Activated CD8-positive, alpha-beta T cell treated with anti-CD3 and anti-CD28 coated beads for 36 hours (primary cell): ENCODE measurements at regions not wholly inside any gene's neighbourhood (a gene's known extent, or its start where the extent isn't known, plus 50 kb on each side); places are given as distances from the start of the nearest gene placed in this dataset.

Experiments
- ATAC-seq: fragments of 200-7000 bp; cut with Tn5 transposase; one replicate; pipeline ENCODE4 v1.10.0; 2021; ENCODE audit warnings: mild to moderate bottlenecking, moderate library complexity
- CTCF ChIA-PET: fragments of 350-600 bp; sonication (Branson Sonifier 250); formaldehyde crosslinking; loops from one replicate; lab custom pipeline; 2021; ENCODE audit warnings: antibody characterized with exemption; lab: Charles Lee
- POLR2A ChIA-PET: fragments of 350-600 bp; sonication (Branson Sonifier 250); formaldehyde crosslinking; loops from one replicate; lab custom pipeline; 2021; ENCODE audit warnings: antibody characterized with exemption; lab: Charles Lee
- DNase-seq: peaks from one replicate; pipeline ENCODE4 v3.0.0-alpha.2; 2020
- H3K27ac Mint-ChIP-seq: one replicate; pipeline ENCODE4 v1.8.0; 2021; ENCODE audit warnings: mild to moderate bottlenecking, mixed read lengths
- H3K27me3 Mint-ChIP-seq: one replicate; pipeline ENCODE4 v1.8.0; 2021; ENCODE audit warnings: mixed read lengths
- H3K36me3 Mint-ChIP-seq: one replicate; pipeline ENCODE4 v1.8.0; 2021; ENCODE audit warnings: low read depth, mixed read lengths
- H3K4me1 Mint-ChIP-seq: one replicate; pipeline ENCODE4 v1.8.0; 2021; ENCODE audit warnings: low read depth, mixed read lengths
- H3K4me3 Mint-ChIP-seq: one replicate; pipeline ENCODE4 v1.8.0; 2021; ENCODE audit warnings: mild to moderate bottlenecking, moderate library complexity, mixed read lengths
- H3K9me3 Mint-ChIP-seq: one replicate; pipeline ENCODE4 v1.8.0; 2021; ENCODE audit warnings: mixed read lengths
- intact Hi-C: fragments of 100-400 bp; cut with micrococcal nuclease; formaldehyde crosslinking; loops from one replicate; pipeline ENCODE4 v1.10.0; 2022
- TF ChIP-seq, protein P1 (sequence below): fragments of 200-600 bp; IDR thresholded peaks from one replicate; pipeline ENCODE4 v1.8.0; 2022; ENCODE audit warnings: antibody characterized with exemption, mild to moderate bottlenecking

DNA sequence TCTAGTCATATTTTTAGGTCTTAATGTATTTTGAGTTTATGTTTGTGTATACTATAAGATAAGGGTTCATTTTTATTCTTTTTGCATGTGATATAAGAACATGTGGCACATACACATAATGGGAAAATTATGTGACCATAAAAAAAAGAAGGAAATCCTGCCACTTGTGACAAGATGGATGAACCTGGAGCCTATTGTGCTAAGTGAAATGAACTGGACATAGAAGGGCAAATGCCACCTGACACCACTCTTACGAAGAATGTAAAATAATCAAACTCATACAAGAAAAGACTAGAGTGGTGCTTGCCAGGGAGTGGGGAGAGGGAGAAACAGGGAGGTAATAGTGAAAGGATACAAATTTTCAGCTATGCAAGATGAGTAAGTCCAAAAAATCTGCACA is 126.1 kb downstream of the PLEKHG1 start:
- no peak for ATAC-seq
- Mint-ChIP-seq H3K4me3 (no peak overlapping the region), H3K27me3 (peaks cover 15% of the 10 kb centered on the region), H3K36me3 (no peaks in the 10 kb centered on the region), H3K4me1 (peaks cover 7% of the 10 kb centered on the region), H3K27ac (no peak overlapping the region), H3K9me3 (no peaks in the 10 kb centered on the region)
- ChIA-PET POLR2A (interaction anchor here (0.7 kb wide), 1 partner anchor 38 kb away, joined by 3 read pairs; no protein-coding TSS in a partner anchor), CTCF (interaction anchor here (1.0 kb wide), 2 partner anchors 16 to 307 kb away, joined by 3 read pairs; no protein-coding TSS in a partner anchor)
- intact Hi-C loops: no loop called here
- TF ChIP-seq, protein P1, sequence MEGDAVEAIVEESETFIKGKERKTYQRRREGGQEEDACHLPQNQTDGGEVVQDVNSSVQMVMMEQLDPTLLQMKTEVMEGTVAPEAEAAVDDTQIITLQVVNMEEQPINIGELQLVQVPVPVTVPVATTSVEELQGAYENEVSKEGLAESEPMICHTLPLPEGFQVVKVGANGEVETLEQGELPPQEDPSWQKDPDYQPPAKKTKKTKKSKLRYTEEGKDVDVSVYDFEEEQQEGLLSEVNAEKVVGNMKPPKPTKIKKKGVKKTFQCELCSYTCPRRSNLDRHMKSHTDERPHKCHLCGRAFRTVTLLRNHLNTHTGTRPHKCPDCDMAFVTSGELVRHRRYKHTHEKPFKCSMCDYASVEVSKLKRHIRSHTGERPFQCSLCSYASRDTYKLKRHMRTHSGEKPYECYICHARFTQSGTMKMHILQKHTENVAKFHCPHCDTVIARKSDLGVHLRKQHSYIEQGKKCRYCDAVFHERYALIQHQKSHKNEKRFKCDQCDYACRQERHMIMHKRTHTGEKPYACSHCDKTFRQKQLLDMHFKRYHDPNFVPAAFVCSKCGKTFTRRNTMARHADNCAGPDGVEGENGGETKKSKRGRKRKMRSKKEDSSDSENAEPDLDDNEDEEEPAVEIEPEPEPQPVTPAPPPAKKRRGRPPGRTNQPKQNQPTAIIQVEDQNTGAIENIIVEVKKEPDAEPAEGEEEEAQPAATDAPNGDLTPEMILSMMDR: no peak
- DNase-seq: no peak

DNA sequence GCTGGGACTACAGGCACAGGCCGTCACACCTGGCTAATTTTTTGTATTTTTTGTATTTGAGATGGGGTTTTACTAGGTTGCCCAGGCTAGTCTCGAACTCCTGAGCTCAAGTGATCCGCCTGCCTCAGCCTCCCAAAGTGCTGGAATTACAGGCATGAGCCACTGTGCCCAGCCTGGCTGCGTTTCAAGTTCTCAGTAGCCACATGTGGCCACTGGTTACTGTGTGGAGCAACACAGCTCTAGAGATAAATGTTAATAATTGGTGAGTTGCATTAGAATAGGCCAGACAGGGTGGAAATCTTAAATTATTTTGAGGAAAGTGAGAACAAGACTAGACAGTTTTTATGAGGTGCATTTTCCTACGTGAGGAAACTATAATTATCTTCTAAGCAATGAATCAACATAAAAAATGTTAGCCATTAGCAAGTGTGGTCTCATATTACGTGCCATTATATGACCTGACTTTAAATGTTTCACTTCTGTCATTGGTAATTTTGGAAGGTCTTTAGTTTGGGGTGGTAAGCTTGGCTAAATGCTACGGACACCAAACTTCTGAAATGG is 129.6 kb downstream of the PLEKHG1 start:
- DNase-seq: no peak
- ChIA-PET CTCF (no interaction called here), POLR2A (no interaction called here)
- no peak for ATAC-seq
- TF ChIP-seq, protein P1: no peak
- peaks cover 1% of the 10 kb centered on the region for H3K27me3 Mint-ChIP-seq
- H3K36me3 Mint-ChIP-seq: no peaks in the 10 kb centered on the region
- no peaks in the 10 kb centered on the region for H3K4me1 Mint-ChIP-seq
- no peaks in the 10 kb centered on the region for H3K9me3 Mint-ChIP-seq
- H3K27ac Mint-ChIP-seq: no peak overlapping the region
- intact Hi-C loops: no loop called here
- H3K4me3 Mint-ChIP-seq: no peak overlapping the region

DNA sequence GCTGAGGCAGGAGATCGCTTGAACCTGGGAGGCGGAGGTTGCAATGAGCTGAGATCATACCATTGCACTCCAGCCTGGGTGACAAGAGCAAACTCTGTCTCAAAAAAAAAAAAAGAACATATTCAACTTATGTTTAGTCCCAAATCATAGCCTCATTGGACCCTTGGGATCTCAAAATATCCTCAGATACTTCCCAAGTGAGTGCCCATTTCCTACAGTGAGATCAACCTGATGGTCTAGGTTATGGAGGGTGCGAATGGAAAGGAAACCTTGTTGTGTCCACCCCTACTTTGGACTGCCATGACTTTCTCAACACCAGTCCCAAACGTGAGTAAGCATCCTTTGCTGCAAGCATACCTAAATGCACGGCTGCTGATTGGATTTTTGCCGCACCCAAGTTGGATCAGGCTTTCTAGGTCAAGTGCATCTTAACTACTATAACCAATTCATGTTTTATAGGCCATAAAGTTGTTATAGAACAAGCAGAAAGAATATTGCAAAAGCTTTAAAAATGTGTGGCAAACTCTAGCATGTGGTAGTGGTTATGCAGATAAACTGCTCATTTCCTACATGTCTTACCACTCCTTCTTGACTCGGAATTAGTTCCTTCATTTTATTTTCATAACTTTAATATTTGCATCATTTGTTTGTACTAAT is 131.2 kb downstream of the PLEKHG1 start:
- no peak overlapping the region for H3K4me3 Mint-ChIP-seq
- CTCF ChIA-PET: no interaction called here
- POLR2A ChIA-PET: no interaction called here

DNA sequence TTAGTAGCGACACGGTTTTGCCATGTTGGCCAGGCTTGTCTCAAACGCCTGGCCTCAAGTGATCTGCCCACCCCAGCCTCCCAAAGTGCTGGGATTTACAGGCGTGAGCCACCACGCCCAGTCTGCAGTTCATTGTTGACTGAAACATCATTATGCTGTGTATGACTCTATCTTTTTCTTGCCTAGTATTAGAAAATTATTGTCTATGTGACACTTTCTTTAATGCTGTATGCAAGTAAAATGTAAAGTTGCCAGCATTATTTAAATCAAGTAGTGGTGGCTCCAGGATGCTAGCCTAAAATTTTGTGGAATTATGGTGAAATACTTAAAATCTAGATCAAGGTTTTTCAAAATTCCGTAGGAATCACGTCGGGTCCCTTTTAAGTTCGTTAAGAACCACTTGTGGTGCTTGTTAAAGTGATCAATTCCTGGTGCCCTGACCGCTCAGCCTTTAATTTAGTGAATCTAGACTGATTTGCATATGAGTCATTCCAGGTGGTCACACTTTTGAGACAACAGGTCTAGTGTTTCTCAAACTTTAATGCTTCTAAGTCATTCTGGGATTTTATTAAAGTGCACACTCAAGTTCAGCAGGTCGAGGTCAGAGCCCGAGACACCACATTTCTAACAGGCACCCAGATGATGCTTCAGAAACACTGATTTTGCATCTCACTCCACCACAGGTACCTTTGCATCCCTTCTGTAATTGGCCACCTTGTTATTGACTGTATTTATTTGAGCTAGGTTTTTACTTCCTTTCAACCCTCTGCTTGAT is 132.6 kb upstream of the MTHFD1L start:
- no peaks in the 10 kb centered on the region for H3K27me3 Mint-ChIP-seq
- H3K27ac Mint-ChIP-seq: no peak overlapping the region
- ChIA-PET CTCF (interaction anchor here (1.3 kb wide), 1 partner anchor 8 kb away, joined by 4 read pairs; no protein-coding TSS in a partner anchor), POLR2A (no interaction called here)
- TF ChIP-seq, protein P1: no peak
- ATAC-seq: no peak
- no peaks in the 10 kb centered on the region for H3K9me3 Mint-ChIP-seq
- H3K36me3 Mint-ChIP-seq: no peaks in the 10 kb centered on the region
- H3K4me1 Mint-ChIP-seq: no peaks in the 10 kb centered on the region
- intact Hi-C loops: no loop called here
- no peak for DNase-seq
- H3K4me3 Mint-ChIP-seq: no peak overlapping the region

More for the DNA sequence above, 131.2 kb downstream of the PLEKHG1 start:
- ATAC-seq (no peak), DNase-seq (no peak)
- TF ChIP-seq, protein P1: no peak
- Mint-ChIP-seq H3K4me1 (no peaks in the 10 kb centered on the region), H3K27ac (no peak overlapping the region), H3K27me3 (peaks cover 1% of the 10 kb centered on the region), H3K36me3 (no peaks in the 10 kb centered on the region), H3K9me3 (no peaks in the 10 kb centered on the region)
- intact Hi-C loops: no loop called here

DNA sequence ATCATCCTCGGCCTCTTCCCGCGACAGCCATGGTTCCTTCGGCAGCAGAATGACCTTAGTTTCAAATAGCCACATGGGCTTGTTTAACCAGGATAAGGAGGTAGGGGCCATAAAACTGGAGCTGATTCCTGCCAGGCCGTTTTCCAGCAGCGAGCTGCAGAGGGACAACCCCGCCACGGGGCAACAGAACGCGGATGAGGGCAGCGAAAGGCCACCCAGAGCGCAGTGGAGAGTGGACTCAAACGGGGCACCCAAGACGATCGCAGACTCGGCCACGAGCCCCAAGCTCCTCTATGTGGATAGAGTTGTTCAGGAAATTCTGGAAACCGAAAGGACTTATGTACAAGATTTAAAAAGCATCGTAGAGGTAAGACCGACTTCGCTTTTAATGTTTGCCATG is 131.8 kb upstream of the MTHFD1L start:
- intact Hi-C loops: no loop called here
- Mint-ChIP-seq H3K4me1 (no peaks in the 10 kb centered on the region), H3K9me3 (no peaks in the 10 kb centered on the region), H3K27ac (no peak overlapping the region), H3K4me3 (no peak overlapping the region), H3K36me3 (no peaks in the 10 kb centered on the region), H3K27me3 (no peaks in the 10 kb centered on the region)
- ChIA-PET CTCF (interaction anchor here (1.3 kb wide), 1 partner anchor 8 kb away, joined by 4 read pairs; no protein-coding TSS in a partner anchor), POLR2A (no interaction called here)
- DNase-seq: no peak
- TF ChIP-seq, protein P1: no peak
- no peak for ATAC-seq
